K562 (cell line): ENCODE measurements at regions not wholly inside any gene's neighbourhood (a gene's known extent, or its start where the extent isn't known, plus 50 kb on each side); places are given as distances from the start of the nearest gene placed in this dataset.

Source experiments
- ATAC-seq: fragments of 200-7000 bp; cut with Tn5 transposase; 3 replicates; pipeline ENCODE4 v1.9.1; 2020; ENCODE audit warnings: moderate library complexity
- BruUV-seq: library from RNA; stranded (reverse); fragments of 400-500 nt; replicated peaks from 2 replicates; lab custom pipeline; 2021; lab: Mats Ljungman, UMichigan
- CTCF ChIA-PET: fragments of 300-600 bp; formaldehyde crosslinking; extraction: SDS; loops from one replicate; lab custom pipeline; 2021; ENCODE audit warnings: low intra/inter-chr PET ratio; lab: Yijun Ruan, JAX
- POLR2A ChIA-PET: fragments of 300-600, 350-650 bp; sonication (Branson Sonifier 250); formaldehyde crosslinking; extraction: SDS; loops from one replicate; lab custom pipeline; 2021; ENCODE audit warnings: antibody characterized with exemption, inconsistent platforms; lab: Yijun Ruan, JAX
- DNase-seq, 4 experiments: peaks; one replicate each; pipeline versions ENCODE4 v3.0.0 to v3.0.0-alpha.2; 2011 to 2018; ENCODE audit warnings: low spot score in 3 of 4, mixed read lengths in 3 of 4; ENCODE audit errors: extremely low read depth in 1 of 4
- FAIRE-seq: peaks from 2 replicates; lab custom pipeline; 2011; peaks lifted over from hg19 to GRCh38; lab: Jason Lieb, UNC
- H2AFZ ChIP-seq: 2 replicates; pipeline ENCODE4 v1.6.0; 2011; ENCODE audit warnings: low read depth, low read length, control low read depth, inconsistent platforms
- H3K27ac ChIP-seq: fragments of 200-600 bp; 3 replicates; pipeline ENCODE4 v1.8.0; 2011; ENCODE audit warnings: low read depth, mild to moderate bottlenecking, control low read depth, inconsistent platforms, low read length, moderate library complexity, mixed read lengths; ENCODE audit errors: extremely low read depth
- H3K27me3 ChIP-seq, 2 experiments: fragments of 300-600 bp in 1 of 2; 2 replicates in 1 of 2; 3 replicates in 1 of 2; pipeline versions ENCODE4 v1.6.0 to v1.8.0; 2011; ENCODE audit warnings: inconsistent platforms in 2 of 2, low read length in 2 of 2, mild to moderate bottlenecking in 1 of 2, mixed read lengths in 1 of 2, moderate library complexity in 1 of 2; ENCODE audit not compliant: control insufficient read depth in 2 of 2, insufficient read depth in 2 of 2
- H3K36me3 ChIP-seq: fragments of 300-600 bp; 3 replicates; pipeline ENCODE4 v1.8.0; 2011; ENCODE audit warnings: mild to moderate bottlenecking, low read length, inconsistent platforms; ENCODE audit not compliant: control insufficient read depth, insufficient read depth
- H3K4me1 ChIP-seq, 2 experiments: fragments of 200-600 bp in 1 of 2; replicated peaks in 1 of 2; 2 replicates in 1 of 2; 3 replicates in 1 of 2; pipeline versions ENCODE4 v1.5.1 to v1.8.0; 2011; ENCODE audit warnings: inconsistent platforms in 2 of 2, low read length in 2 of 2, mild to moderate bottlenecking in 1 of 2, mixed read lengths in 1 of 2, moderate library complexity in 1 of 2; ENCODE audit not compliant: control insufficient read depth in 2 of 2, insufficient read depth in 2 of 2
- H3K4me2 ChIP-seq: 2 replicates; pipeline ENCODE4 v1.6.1; 2011; ENCODE audit warnings: low read length, control low read depth, inconsistent platforms, mixed read lengths; ENCODE audit not compliant: insufficient read depth
- H3K4me3 ChIP-seq: fragments of 200-600 bp; sonication (generic), shearing (Covaris generic); 2 replicates; pipeline ENCODE4 v1.5.1; 2016; ENCODE audit warnings: control low read depth, inconsistent platforms
- H3K79me2 ChIP-seq: fragments of 200-600 bp; 3 replicates; pipeline ENCODE4 v1.8.0; 2011; ENCODE audit warnings: low read length, inconsistent platforms; ENCODE audit not compliant: control insufficient read depth, insufficient read depth
- H3K9ac ChIP-seq, 2 experiments: 2 replicates each; pipeline versions ENCODE4 v1.6.0 to v1.6.1; 2011; ENCODE audit warnings: low read depth in 2 of 2, low read length in 2 of 2, control low read depth in 1 of 2, inconsistent platforms in 1 of 2, mild to moderate bottlenecking in 1 of 2, mixed read lengths in 1 of 2; ENCODE audit not compliant: insufficient read depth in 1 of 2
- H3K9me1 ChIP-seq: one replicate; pipeline ENCODE4 v1.6.0; 2011; ENCODE audit warnings: inconsistent platforms, mild to moderate bottlenecking, low read length, moderate library complexity; ENCODE audit not compliant: control insufficient read depth, insufficient read depth
- H3K9me3 ChIP-seq: replicated peaks from 2 replicates; pipeline ENCODE4 v1.5.1; 2011; ENCODE audit warnings: low read depth, low read length, inconsistent platforms; ENCODE audit not compliant: control insufficient read depth, insufficient read depth
- H4K20me1 ChIP-seq: replicated peaks from 2 replicates; pipeline ENCODE4 v1.6.1; 2011; ENCODE audit warnings: low read length, inconsistent platforms, mixed read lengths; ENCODE audit not compliant: control insufficient read depth, insufficient read depth
- ATF3 ChIP-seq, 2 experiments: fragments of 450-650 bp in 1 of 2; sonication (generic) in 1 of 2; formaldehyde crosslinking in 1 of 2; IDR thresholded peaks in 1 of 2; conservative IDR thresholded peaks in 1 of 2; 2 replicates each; pipeline versions ENCODE4 v1.6.1 to v1.8.1; 2016 to 2023; ENCODE audit warnings: mild to moderate bottlenecking in 2 of 2, moderate library complexity in 2 of 2, inconsistent platforms in 1 of 2, missing genetic modification reagents in 1 of 2
- BCOR ChIP-seq: fragments of 450-650 bp; IDR thresholded peaks from 2 replicates; pipeline ENCODE4 v1.6.1; 2016
- CHCHD3 ChIP-seq: fragments of 250-450 bp; sonication (Bioruptor Pico); IDR thresholded peaks from 2 replicates; pipeline ENCODE4 v2.1.2; 2022; ENCODE audit warnings: mild to moderate bottlenecking
- FIP1L1 ChIP-seq: fragments of 200-400 bp; formaldehyde crosslinking; IDR thresholded peaks from 2 replicates; pipeline ENCODE4 v1.6.1; 2018; ENCODE audit warnings: mild to moderate bottlenecking, low read depth, low read length; ENCODE audit not compliant: poor library complexity, severe bottlenecking
- FOXM1 ChIP-seq, 2 experiments: fragments of 450-650 bp in 1 of 2; sonication (generic) in 1 of 2; formaldehyde crosslinking in 1 of 2; IDR thresholded peaks; 2 replicates each; pipeline versions ENCODE4 v1.6.1 to v1.9.0; 2017 to 2022; ENCODE audit warnings: low read depth in 2 of 2, mild to moderate bottlenecking in 2 of 2, missing genetic modification reagents in 1 of 2, moderate library complexity in 1 of 2
- FOXP1 ChIP-seq: sonication (generic); formaldehyde crosslinking; IDR thresholded peaks from 2 replicates; pipeline ENCODE4 v1.8.0; 2022; ENCODE audit warnings: mild to moderate bottlenecking, missing genetic modification reagents
- HNRNPLL ChIP-seq: fragments of 200-400 bp; formaldehyde crosslinking; IDR thresholded peaks from 2 replicates; pipeline ENCODE4 v1.6.1; 2017; ENCODE audit warnings: low read length, low read depth, mild to moderate bottlenecking; ENCODE audit not compliant: poor library complexity, severe bottlenecking
- NONO ChIP-seq, 2 experiments: fragments of 200-400 bp in 1 of 2; fragments of 450-650 bp in 1 of 2; formaldehyde crosslinking in 1 of 2; IDR thresholded peaks; 2 replicates each; pipeline ENCODE4 v1.6.1; 2017; ENCODE audit warnings: low read depth in 2 of 2, mild to moderate bottlenecking in 2 of 2, moderate library complexity in 2 of 2, low read length in 1 of 2
- PREB ChIP-seq: sonication (generic); formaldehyde crosslinking; IDR thresholded peaks from 2 replicates; pipeline ENCODE4 v1.8.1; 2023; ENCODE audit warnings: mild to moderate bottlenecking, missing genetic modification reagents
- SMAD1 ChIP-seq: fragments of 150-350 bp; IDR thresholded peaks from 2 replicates; pipeline ENCODE4 v1.6.1; 2014; ENCODE audit warnings: low read length, low read depth; ENCODE audit not compliant: partially characterized antibody
- SREBF1 ChIP-seq: fragments of 150-350 bp; IDR thresholded peaks from 2 replicates; pipeline ENCODE4 v1.6.1; 2014; ENCODE audit warnings: antibody characterized with exemption, low read depth, low read length, borderline replicate concordance
- WGBS: fragments of 100-300 bp; shearing (Covaris generic); methylation state at CpG from one replicate; pipeline ENCODE4 v1.1.6; 2016; ENCODE audit warnings: low coverage, mixed read lengths; ENCODE audit not compliant: insufficient coverage; ENCODE audit errors: missing lambda C conversion rate; 5-methylcytosine and 5-hydroxymethylcytosine counted together
- in situ Hi-C: fragments of 300-500 bp; cut with MboI; formaldehyde crosslinking; loops from 4 replicates; pipeline ENCODE4 v1.15.0; 2018; ENCODE audit warnings: inconsistent platforms, mixed read lengths
- intact Hi-C: fragments of 100-400 bp; cut with micrococcal nuclease; formaldehyde crosslinking; loops from 2 replicates; pipeline ENCODE4 v1.14.2; 2022
- TF ChIP-seq, protein P1 (sequence below): fragments of 450-650 bp; IDR thresholded peaks from 2 replicates; pipeline ENCODE4 v1.6.1; 2014; ENCODE audit warnings: low read depth, mild to moderate bottlenecking, moderate library complexity, borderline replicate concordance

- intact Hi-C loops (no loop called here), in situ Hi-C loops (no loop called here)
- H3K36me3 ChIP-seq = no peaks in the 10 kb centered on the region
- no peak overlapping the region for H3K9ac ChIP-seq
- ChIA-PET CTCF (no interaction called here), POLR2A (no interaction called here)
- FAIRE-seq (no peak), DNase-seq (no peak), ATAC-seq (no peak)
- no peak overlapping the region for H2AFZ ChIP-seq
- H3K4me2 ChIP-seq = no peak overlapping the region
- H3K4me1 ChIP-seq = no peaks in the 10 kb centered on the region; a peak in 1 of 5 replicates
- TF ChIP-seq NONO (IDR thresholded peaks at IDR 0.05; ENCODE audit: low read depth in 2 of 2, low read length in 1 of 2) (no peak), FOXP1 (CRISPR knock-in tag) (no peak), FOXM1 (IDR thresholded peaks at IDR 0.05; ENCODE audit: low read depth) (no peak), FOXM1 (CRISPR knock-in tag; IDR thresholded peaks at IDR 0.05; ENCODE audit: low read depth) (no peak), SREBF1 (no peak), FIP1L1 (no peak), CHCHD3 (no peak), ATF3 (IDR thresholded peaks at IDR 0.05) (no peak), ATF3 (CRISPR knock-in tag; conservative IDR thresholded peaks at IDR 0.05) (no peak), HNRNPLL (no peak), PREB (CRISPR knock-in tag) (no peak), SMAD1 (no peak), BCOR (no peak)
- TF ChIP-seq, protein P1, sequence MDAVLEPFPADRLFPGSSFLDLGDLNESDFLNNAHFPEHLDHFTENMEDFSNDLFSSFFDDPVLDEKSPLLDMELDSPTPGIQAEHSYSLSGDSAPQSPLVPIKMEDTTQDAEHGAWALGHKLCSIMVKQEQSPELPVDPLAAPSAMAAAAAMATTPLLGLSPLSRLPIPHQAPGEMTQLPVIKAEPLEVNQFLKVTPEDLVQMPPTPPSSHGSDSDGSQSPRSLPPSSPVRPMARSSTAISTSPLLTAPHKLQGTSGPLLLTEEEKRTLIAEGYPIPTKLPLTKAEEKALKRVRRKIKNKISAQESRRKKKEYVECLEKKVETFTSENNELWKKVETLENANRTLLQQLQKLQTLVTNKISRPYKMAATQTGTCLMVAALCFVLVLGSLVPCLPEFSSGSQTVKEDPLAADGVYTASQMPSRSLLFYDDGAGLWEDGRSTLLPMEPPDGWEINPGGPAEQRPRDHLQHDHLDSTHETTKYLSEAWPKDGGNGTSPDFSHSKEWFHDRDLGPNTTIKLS = no peak
- no peaks in the 10 kb centered on the region for H3K79me2 ChIP-seq
- 27% methylated on average over 8 of the region's 10 CpGs for WGBS
- no peaks in the 10 kb centered on the region for H3K9me3 ChIP-seq
- no peaks in the 10 kb centered on the region; a peak in 1 of 5 replicates for H3K27me3 ChIP-seq
- H4K20me1 ChIP-seq = no peaks in the 10 kb centered on the region
- H3K4me3 ChIP-seq = no peak overlapping the region
- no peaks in the 10 kb centered on the region for H3K9me1 ChIP-seq
- no peak overlapping the region for H3K27ac ChIP-seq
- BruUV-seq = no TSS peak
Measured at GRCh38 chr14:22448035-22448904, 140.8 kb downstream of the DAD1 start.
